ENCODE measurements at regions not wholly inside any gene's neighbourhood (a gene's known extent, or its start where the extent isn't known, plus 50 kb on each side); places are given as distances from the start of the nearest gene placed in this dataset.
"Not testable (repeated sequence)": the region's sequence is repeated elsewhere in the genome, so short reads cannot be mapped to it uniquely, and the experiment has no call there.

DNA sequence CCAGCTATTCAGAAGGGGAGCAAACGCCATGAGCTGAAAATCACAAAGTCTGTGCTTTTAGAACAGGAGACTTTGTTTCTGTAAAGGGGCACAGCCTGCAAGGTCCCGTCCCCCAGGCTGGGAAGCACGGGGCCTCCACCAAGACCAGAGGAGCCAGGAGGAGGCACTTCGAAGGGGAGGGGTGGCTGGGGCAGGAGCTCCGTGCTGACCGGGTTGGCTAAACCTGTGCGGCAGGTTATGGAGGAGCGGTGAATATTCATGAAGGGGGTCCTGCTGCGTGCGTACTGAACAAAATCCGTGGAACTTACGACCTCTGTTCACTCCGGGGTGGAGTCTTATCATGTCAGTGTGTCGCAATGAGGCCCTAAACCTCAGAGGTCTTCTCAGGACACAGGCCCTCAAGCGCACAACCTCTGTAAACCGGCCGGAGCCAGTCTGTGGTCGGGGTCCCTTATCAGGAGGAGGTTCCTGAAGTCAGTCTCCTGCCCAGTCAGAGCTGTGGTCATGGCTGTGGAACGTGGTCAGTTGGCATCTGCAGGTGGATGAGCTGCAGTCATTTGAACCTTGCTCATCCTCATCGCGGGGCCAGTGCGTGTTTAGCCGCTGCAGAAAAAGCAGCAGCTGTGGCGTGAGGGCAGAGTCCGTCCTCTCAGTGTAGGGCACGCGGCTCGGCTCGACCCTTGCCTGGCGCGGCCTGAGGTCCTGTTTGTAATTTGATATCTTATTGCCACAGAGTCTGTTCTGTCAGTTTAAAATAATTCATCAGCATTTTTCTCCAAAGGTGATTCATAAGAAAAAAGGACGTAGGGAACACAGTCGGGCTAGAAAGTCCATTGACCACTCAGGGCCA is 5507.7 kb upstream of the TPTE start:
- FAIRE-seq; H3K27me3 ChIP-seq (ENCODE audit: control insufficient read depth, insufficient read depth, low read length); DNase-seq (ENCODE audit: low read depth); H3K4me3 ChIP-seq (ENCODE audit: low read depth, low read length); H3K36me3 ChIP-seq (ENCODE audit: control insufficient read depth, insufficient read depth, low read length): not testable (repeated sequence)

DNA sequence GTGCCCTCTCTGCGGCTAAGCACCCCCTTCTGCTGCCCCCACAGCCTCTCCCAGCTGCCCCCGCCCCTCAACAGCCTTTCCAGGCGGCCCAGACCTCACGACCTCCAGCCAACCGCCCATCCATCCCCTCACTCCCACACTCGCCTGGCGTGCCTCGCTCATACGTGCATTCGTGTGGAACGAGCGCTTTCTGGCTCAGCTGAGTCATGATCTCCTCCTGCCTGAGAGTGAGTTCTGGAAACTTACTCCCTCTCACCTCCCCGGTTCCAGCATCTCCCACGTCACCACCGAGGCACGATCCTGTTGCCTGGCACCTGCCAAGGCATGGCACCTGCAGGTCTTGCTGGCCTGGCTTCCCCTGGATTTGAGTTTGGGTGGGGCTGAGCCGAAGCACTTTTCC is 5506.2 kb upstream of the TPTE start:
- H3K36me3 ChIP-seq (ENCODE audit: control insufficient read depth, insufficient read depth, low read length); H3K27me3 ChIP-seq (ENCODE audit: control insufficient read depth, insufficient read depth, low read length); DNase-seq (ENCODE audit: low read depth); H3K4me3 ChIP-seq (ENCODE audit: low read depth, low read length); FAIRE-seq: not testable (repeated sequence)

GRCh38 chr21:5019120-5019519 is 5502.3 kb upstream of the TPTE start:
- not testable (repeated sequence) for FAIRE-seq; DNase-seq (ENCODE audit: low read depth); H3K4me3 ChIP-seq (ENCODE audit: low read depth, low read length); H3K27me3 ChIP-seq (ENCODE audit: control insufficient read depth, insufficient read depth, low read length); H3K36me3 ChIP-seq (ENCODE audit: control insufficient read depth, insufficient read depth, low read length)

GRCh38 chr21:5021815-5022214 is 5499.6 kb upstream of the TPTE start:
- not testable (repeated sequence) for FAIRE-seq; DNase-seq (ENCODE audit: low read depth); H3K27me3 ChIP-seq (ENCODE audit: control insufficient read depth, insufficient read depth, low read length); H3K36me3 ChIP-seq (ENCODE audit: control insufficient read depth, insufficient read depth, low read length); H3K4me3 ChIP-seq (ENCODE audit: low read depth, low read length)

DNA sequence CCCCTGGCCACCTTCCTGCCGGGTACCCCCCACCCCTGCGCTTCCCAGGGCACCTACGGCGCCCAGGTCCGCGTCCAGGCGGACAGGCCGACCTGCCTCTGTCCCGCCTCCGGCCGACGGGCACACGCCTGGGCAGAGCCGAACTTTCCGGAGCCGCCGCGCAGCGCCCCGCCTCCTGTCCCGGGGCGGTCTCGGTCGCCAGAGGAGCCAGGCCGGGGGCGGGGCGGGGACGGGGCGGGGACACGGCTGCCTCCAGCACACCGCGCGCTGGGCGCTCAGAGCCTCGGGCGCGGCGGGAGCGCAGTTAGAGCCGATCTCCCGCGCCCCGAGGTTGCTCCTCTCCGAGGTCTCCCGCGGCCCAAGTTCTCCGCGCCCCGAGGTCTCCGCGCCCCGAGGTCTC is 5499.1 kb upstream of the TPTE start:
- not testable (repeated sequence) for FAIRE-seq; H3K36me3 ChIP-seq (ENCODE audit: control insufficient read depth, insufficient read depth, low read length); DNase-seq (ENCODE audit: low read depth); H3K27me3 ChIP-seq (ENCODE audit: control insufficient read depth, insufficient read depth, low read length); H3K4me3 ChIP-seq (ENCODE audit: low read depth, low read length)

DNA sequence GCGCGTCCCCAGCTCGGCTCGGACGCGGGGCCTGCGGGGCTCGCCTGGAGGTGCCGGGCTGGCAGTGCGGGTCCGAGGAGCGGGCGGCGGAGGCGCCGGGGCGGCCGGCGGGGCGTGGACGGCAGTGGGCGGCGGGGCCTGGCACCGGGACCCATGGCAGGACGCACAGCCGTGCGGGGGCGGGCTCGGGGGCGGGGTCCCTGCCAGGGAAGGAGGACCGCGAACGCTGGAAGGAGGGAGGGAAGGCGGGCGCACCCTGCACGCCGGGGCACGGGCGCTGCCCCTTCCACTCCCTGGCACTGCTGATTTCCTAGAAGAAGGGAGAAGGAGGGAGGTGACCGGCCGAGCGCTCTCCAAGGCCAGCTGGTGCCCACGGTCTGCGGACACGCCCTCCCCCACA is 5498.6 kb upstream of the TPTE start:
- DNase-seq (ENCODE audit: low read depth); H3K4me3 ChIP-seq (ENCODE audit: low read depth, low read length); H3K27me3 ChIP-seq (ENCODE audit: control insufficient read depth, insufficient read depth, low read length); FAIRE-seq; H3K36me3 ChIP-seq (ENCODE audit: control insufficient read depth, insufficient read depth, low read length): not testable (repeated sequence)

DNA sequence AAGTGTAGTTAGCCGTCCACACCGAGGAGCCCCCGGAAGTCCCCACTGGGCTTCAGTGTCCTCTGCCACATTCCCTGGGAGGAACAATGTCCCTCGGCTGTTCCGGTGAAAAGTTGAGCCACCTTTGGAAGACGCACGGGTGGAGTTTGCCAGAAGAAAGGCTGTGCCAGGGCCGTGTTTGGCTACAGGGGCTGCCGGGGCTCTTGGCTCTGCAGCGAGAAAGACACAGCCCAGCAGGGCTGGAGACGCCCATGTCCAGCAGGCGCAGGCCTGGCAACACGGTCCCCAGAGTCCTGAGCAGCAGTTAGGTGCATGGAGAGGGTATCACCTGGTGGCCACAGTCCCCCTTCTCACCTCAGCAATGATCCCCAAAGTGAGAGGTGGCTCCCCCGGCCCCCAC is 5486.2 kb upstream of the TPTE start:
- not testable (repeated sequence) for H3K27me3 ChIP-seq (ENCODE audit: control insufficient read depth, insufficient read depth, low read length); DNase-seq (ENCODE audit: low read depth); FAIRE-seq; H3K36me3 ChIP-seq (ENCODE audit: control insufficient read depth, insufficient read depth, low read length); H3K4me3 ChIP-seq (ENCODE audit: low read depth, low read length)

DNA sequence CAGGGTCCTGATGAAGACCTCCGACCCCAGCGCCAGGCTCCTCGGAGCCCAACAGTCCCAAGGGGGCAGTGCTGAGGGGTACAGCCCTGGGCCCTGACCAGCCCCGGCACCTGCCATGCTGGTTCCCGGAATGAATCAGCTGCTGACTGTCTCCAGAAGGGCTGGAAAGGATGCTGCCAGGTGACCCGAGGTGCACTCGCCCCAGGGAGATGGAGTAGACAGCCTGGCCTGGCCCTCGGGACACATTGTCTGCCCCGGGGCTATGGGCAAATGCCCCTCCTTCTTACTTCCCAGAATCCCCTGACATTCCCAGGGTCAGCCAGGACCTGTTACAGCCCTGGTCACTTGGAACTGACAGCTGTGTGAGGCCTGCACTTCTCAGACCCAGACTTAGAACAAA is 5485.8 kb upstream of the TPTE start:
- not testable (repeated sequence) for H3K27me3 ChIP-seq (ENCODE audit: control insufficient read depth, insufficient read depth, low read length); DNase-seq (ENCODE audit: low read depth); H3K4me3 ChIP-seq (ENCODE audit: low read depth, low read length); FAIRE-seq; H3K36me3 ChIP-seq (ENCODE audit: control insufficient read depth, insufficient read depth, low read length)

GRCh38 chr21:5037606-5038331 is 5483.6 kb upstream of the TPTE start:
- not testable (repeated sequence) for H3K4me3 ChIP-seq (ENCODE audit: low read depth, low read length); DNase-seq (ENCODE audit: low read depth); H3K27me3 ChIP-seq (ENCODE audit: control insufficient read depth, insufficient read depth, low read length); H3K36me3 ChIP-seq (ENCODE audit: control insufficient read depth, insufficient read depth, low read length); FAIRE-seq

- not testable (repeated sequence) for H3K27me3 ChIP-seq (ENCODE audit: control insufficient read depth, insufficient read depth, low read length); H3K4me3 ChIP-seq (ENCODE audit: low read depth, low read length); H3K36me3 ChIP-seq (ENCODE audit: control insufficient read depth, insufficient read depth, low read length); FAIRE-seq; DNase-seq (ENCODE audit: low read depth)
Measured at GRCh38 chr21:5039926-5040325, 5481.5 kb upstream of the TPTE start.

DNA sequence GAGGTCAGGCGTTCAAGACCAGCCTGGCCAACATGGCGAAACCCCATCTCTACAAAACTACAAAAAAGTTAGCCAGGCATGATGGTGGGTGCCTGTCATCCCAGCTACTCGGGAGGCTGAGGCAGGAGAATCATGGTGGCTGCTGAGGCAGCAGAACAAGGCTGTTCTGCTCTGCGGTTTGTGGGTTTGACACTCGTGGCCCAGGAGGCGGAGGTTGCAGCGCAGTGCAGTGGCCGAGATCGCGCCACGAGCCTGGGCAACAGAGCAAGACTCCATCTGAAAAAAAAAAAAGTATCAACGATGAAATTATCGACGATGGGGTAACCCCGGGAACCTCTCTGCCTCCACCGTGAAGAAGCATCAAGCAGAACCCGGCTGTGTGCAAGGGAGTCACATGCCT is 5478.8 kb upstream of the TPTE start:
- not testable (repeated sequence) for DNase-seq (ENCODE audit: low read depth); FAIRE-seq; H3K36me3 ChIP-seq (ENCODE audit: control insufficient read depth, insufficient read depth, low read length)

DNA sequence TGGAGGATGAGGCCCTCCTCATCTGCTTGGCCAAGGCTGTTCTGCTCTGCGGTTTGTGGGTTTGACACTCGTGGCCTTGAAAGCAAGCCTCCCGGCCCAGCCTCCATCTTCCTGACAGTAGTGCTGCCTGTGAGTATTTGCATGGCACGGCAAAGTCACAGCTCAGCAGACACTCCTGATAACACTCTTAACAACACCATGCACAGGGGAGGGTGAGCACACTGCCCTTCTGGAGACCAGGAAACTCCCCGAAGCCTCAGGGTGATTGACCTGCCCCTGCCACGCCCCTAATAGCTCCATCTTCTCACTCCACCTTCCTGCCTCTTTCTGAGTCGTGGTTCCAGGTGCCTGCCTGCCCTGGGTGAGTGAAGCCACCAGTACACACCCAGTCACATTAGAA is 5476.6 kb upstream of the TPTE start:
- not testable (repeated sequence) for DNase-seq (ENCODE audit: low read depth); H3K36me3 ChIP-seq (ENCODE audit: control insufficient read depth, insufficient read depth, low read length); H3K4me3 ChIP-seq (ENCODE audit: low read depth, low read length); H3K27me3 ChIP-seq (ENCODE audit: control insufficient read depth, insufficient read depth, low read length); FAIRE-seq

More for the DNA sequence above, 5478.8 kb upstream of the TPTE start:
- H3K4me3 ChIP-seq (ENCODE audit: low read depth, low read length); H3K27me3 ChIP-seq (ENCODE audit: control insufficient read depth, insufficient read depth, low read length): not testable (repeated sequence)

DNA sequence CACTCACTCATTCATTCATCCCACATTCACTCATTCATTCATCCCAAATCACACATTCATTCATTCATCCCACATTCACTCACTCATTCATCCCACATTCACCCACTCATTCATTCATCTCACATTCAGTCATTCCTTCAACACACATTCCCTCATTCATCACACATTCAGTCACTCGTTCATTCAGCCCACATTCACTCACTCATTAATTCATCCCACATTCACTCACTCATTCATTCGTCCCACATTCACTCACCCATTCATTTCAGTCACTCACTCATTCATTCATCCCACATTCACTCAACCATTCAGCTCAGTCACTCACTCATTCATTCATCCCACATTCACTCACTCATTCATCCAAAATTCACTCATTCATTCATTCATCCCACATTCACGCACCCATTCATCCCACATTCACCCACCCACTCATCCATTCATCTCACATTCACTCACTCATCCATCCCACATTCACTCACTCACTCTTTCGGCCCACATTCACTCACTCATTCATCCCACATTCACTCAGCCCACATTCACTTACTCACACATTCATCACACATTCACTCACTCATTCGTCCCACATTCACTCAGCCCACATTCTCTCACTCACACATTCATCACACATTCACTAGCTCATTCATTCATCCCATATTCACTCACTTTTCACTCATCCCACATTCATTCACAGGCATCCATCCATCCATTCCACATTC is 5469.9 kb upstream of the TPTE start:
- not testable (repeated sequence) for DNase-seq (ENCODE audit: low read depth); FAIRE-seq; H3K4me3 ChIP-seq (ENCODE audit: low read depth, low read length); H3K27me3 ChIP-seq (ENCODE audit: control insufficient read depth, insufficient read depth, low read length); H3K36me3 ChIP-seq (ENCODE audit: control insufficient read depth, insufficient read depth, low read length)

- H3K36me3 ChIP-seq (ENCODE audit: control insufficient read depth, insufficient read depth, low read length); FAIRE-seq; DNase-seq (ENCODE audit: low read depth); H3K4me3 ChIP-seq (ENCODE audit: low read depth, low read length); H3K27me3 ChIP-seq (ENCODE audit: control insufficient read depth, insufficient read depth, low read length): not testable (repeated sequence)
Measured at GRCh38 chr21:5055027-5055754, 5466.2 kb upstream of the TPTE start.
